Breast epithelium (tissue), 3 donors: ENCODE measurements at regions not wholly inside any gene's neighbourhood (a gene's known extent, or its start where the extent isn't known, plus 50 kb on each side); places are given as distances from the start of the nearest gene placed in this dataset.

ENCODE experiments used
- CTCF ChIP-seq, 3 donors: fragments of 450-650 bp; IDR thresholded peaks; one replicate each; pipeline ENCODE4 v1.5.1; 2016 to 2017; ENCODE audit warnings: antibody characterized with exemption in 3 of 3, mild to moderate bottlenecking in 3 of 3, moderate library complexity in 3 of 3
- POLR2AphosphoS5 ChIP-seq, 3 donors: sonication (generic); formaldehyde crosslinking; IDR thresholded peaks; one replicate each; pipeline ENCODE4 v1.6.1; 2017; ENCODE audit warnings: antibody characterized with exemption in 3 of 3

DNA sequence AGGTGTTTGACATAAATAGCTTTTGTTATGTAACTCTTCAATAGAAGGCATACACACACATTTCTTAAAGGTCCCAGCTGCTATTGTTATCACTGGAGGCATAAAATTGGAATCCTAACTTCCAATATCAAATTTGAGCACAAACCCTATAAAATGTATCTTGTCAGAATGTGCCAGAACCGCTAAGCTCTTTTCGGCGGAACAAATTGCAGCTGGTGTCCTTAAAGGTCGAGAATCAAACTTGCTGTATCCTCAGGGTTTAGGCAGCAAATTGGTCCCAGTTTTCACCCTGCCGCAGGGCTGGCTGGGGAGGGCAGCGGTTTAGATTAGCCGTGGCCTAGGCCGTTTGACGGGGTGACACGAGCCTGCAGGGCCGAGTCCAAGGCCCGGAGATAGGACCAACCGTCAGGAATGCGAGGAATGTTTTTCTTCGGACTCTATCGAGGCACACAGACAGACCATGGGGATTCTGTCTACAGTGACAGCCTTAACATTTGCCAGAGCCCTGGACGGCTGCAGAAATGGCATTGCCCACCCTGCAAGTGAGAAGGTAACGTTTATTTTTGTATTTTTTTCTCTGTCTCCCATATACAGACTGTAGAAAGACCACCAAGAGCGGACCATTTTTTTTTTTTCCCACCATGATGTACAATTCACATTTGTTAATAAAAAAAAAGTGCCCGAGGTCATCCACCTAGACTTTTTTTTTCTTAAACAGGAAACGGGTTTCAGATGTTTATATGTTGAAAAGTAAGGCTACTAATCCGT is 297.1 kb downstream of the IRF8 start:
- TF ChIP-seq CTCF (IDR thresholded peaks at IDR 0.05) = no peak
- no peak for TF ChIP-seq POLR2AphosphoS5 (IDR thresholded peaks at IDR 0.05)
